GM21390 (cell line): ENCODE measurements at regions not wholly inside any gene's neighbourhood (a gene's known extent, or its start where the extent isn't known, plus 50 kb on each side); places are given as distances from the start of the nearest gene placed in this dataset.

Experiments used
- ATAC-seq: cut with Tn5 transposase; IDR thresholded peaks from one replicate; pipeline ENCODE4 v1.9.1; 2021; ENCODE audit not compliant: unreplicated experiment

DNA sequence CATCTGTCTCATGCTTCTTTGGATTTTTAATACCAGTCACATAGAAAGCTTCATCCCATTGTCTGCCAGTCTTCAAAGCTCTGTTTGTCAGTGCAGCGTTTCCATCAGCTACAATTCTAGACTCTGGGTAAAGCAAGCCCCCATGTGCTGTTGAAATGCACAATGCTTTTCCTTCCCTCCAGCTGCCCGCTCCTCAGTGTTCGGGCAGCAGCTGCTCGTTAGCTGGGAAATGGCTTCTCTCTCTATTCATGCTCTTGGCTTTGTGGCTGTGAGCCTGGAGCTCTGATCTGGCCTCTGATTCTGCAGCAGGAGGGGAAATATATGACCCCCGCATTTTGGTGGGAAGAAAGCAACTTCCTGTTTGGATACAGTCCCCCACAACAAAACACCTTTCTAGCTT, 213.0 kb upstream of the CDYL start:
- no peak for ATAC-seq

DNA sequence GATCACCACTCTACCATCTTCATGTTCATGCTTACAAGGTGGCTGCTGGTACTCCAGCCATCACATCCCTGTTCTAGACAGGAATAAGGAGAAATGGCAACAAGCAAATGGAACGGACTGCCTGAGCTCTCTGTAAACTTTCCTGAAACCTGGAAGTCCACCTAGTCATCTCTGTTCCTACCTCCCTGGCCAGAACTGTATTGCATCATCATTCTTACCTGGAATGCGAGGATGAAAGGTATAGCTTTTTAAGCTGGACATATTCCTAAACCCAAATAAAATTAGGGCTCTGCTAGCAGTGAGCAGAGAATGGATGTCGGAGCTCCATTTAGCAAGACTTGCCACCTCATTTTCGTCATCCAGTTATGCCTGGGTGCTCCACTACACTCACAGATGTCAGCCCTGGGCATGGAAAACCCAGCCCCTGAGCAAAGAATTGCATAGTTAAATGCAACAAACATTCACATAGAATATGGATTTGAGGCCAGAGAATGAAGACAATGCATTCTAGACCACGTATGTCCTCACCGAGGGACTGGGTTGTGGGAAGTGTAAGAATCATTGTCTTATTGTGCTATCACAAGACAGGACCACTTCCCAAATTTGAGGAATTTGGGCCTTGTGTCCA, 214.3 kb upstream of the CDYL start:
- ATAC-seq: no peak

DNA sequence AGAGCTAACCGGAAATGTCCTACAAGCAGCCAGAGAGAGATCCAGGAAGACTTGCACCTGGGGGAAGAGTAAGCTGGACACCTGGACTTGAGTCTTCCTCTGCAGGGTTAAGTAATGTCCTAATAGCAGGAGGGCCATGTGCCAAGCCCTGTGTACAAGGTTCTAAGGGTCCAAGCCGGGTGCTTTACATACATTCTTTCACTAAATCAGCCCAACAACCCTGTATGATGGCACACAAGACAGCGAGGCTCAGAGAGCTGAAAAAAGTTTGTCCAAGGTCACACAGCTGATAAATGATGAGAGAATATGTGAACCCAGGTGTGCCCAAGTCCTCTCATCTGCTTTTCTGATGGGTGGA, 215.1 kb upstream of the CDYL start:
- ATAC-seq: no peak

DNA sequence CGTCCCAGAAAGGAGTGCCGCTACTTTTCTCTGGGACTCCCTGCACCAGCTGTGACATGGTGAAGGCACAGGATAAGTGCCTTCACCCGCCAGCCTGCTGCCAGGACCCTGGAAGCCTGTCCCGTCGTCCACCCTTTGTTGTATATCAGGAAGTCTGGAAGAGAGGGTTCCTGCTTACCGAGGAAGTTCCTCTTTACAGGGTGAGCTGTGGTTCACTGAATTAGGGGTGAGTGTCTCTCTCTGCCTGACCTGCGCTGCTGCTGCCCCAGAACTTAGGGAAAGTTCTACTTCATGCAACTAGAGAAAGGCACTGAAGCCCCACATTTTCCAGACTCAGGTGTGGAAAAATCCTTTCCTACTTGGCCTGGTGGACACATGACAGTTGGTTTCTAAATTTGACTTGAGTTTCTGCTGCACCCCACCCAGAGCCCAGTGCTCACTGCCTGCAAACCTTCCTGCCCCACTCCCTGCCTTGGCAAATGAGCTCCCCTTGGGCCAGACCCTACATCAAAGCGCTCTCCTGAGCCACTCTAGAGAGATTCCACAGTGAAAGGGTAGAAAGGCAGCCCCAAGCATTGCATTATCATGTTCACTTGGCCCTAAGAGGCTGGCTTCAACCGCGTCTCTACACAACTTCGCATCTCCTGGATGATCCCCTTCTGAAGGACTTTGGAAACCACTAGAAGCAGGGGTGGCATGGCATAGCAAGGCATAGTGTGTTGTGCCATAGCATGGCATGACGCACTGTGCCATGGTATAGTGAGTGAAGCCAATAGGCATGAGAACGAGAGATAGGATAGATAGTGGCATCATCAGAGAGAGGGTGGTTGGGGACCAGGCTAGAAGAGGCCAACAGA, 215.8 kb upstream of the CDYL start:
- no peak for ATAC-seq

DNA sequence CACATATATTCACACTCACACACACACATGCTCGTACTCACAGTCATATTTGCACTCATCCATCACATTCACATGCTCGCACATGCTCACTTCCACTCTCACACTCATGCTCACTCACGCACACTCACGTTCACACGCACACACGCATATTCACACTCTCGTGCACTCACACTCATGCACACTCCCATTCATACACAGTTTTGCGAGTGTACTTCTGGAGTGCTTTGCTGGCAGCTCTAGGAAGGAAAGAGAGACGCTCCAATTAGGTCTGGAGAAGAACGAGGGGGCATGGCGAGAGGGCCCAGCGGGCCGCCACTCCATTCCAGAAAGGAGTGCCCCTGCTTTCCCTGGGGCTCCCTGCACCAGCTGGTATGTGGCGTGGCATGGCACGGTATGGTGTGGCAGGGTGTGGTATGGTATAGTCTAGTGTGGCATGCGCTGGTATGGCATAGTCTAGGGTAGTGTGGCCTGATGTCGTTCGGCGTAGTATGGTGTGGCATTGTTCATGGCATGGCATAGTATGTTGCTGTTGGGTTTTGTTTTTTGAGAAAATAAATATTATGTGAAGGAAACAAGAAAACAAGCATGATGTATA, 216.8 kb upstream of the CDYL start:
- no peak for ATAC-seq

DNA sequence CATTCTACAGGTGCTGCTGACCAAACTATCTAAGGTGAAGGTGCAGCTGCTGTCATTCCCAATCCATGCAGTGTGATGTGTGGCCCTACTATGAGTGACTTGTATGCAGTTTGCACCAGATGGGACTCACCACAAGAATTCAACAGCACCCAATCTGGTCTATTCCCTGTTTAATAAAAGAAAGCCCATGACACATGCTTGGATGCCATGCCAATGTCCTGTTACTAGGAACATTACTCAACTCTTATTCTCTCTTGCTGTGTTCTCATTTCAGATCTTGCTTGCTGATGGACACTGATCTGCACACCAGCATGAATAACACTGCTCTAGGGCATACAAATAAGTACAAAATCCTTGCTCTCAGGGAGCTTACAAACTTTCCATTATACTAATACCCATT, 221.6 kb upstream of the CDYL start:
- ATAC-seq: no peak

DNA sequence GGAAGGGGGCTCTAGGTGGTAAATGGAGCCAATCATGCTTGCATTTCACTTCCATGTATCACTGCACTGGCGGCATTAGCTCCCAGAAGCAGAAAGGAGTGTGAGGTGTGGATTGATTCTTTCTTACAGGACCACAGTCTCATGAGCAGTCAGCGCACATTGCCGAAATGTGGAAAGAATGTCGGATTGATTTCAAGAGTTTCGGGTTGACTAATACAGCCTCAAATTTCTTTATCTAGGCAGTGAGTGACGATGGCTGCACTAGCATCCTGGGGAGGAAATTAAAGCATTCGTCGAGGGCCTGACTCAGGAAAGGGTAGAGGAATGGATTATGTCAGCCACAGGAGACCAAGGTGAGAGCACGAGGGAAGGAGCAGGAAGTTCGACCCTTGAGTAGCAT, 222.8 kb upstream of the CDYL start:
- ATAC-seq: no peak

DNA sequence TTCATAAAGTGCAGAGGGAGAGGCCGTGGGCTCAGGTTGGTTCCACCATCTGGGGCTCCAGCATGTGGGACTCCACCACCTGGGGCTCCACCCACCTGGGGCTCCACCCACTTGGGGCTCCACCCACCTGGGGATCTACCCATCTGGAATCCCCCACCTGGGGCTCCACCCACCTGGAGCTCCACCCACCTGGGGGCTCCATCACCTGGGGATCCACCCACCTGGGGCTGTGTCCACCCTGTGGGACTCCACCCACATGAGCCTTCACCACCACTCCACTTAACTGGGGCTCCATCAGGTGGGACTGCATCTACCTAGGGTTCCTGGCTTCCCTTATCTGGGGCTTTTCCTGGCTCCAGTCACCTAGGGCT, 226.0 kb upstream of the CDYL start:
- ATAC-seq: no peak

DNA sequence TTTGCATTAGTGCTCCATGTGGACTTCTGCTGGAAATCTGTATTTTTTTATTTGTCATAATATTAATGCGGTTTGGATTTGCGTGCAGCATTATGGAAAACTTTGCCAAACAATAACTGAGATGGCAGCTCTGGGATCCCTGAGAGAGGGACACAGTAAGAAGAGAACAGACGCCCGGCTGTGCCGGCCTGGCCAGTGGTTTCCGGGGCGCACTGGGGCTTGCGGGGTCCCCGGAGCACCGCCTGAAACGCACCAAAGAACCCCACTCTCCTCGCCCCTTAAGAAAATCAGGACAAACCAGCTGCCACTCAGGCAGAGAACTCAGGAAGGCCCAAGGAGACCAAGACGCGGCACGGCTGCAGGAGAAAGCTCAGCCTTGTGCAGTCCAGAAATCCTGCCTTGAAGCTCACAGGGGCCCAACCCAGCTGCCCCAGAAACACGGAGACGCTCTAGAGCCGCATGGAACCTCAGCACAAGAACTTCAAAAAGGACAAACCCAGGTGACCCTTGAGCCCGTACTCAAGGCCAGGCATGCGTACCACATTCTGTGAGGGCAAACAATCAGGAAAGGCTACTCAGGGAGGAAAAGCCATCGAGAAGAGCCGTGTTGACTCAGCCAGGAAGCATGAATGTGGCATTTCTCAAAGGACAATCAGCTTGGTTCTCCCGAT, 226.5 kb upstream of the CDYL start:
- no peak for ATAC-seq

DNA sequence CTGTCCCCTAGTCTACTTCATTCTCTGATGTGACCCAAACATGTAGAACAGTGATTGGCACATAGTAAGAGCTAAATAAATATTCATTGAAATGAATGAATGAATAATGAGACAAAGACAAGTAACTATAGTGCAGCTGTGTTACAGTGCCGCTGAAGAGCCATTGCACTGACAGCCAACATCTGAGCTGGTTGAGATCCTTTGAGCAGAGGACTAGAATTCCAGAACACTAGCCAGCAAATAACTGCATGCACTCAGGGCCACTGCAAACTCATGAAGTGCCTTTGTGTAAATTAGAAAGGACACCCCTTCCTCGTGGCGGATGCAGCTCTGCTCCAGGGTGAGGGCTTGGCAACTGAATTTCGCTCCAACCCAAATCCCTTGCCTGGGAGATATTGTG, 230.3 kb upstream of the CDYL start:
- no peak for ATAC-seq

DNA sequence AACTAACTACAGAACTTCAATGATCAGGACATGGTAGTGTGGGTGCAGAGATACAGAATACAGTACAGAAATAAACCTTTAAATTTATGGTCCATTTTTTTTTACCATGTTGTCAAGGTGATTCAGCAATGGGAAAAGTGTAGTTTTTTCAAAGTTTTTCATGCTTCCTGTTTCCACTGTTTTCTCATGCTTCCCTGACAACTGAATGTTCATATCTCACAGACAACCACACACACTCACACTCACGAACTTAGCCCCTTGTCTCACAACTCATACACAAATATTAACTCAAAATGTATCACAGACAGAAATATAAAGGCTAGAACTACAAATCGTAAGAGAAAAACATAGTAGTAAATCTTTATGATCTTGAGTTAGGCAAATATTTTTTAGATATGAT, 232.6 kb upstream of the CDYL start:
- ATAC-seq: no peak

DNA sequence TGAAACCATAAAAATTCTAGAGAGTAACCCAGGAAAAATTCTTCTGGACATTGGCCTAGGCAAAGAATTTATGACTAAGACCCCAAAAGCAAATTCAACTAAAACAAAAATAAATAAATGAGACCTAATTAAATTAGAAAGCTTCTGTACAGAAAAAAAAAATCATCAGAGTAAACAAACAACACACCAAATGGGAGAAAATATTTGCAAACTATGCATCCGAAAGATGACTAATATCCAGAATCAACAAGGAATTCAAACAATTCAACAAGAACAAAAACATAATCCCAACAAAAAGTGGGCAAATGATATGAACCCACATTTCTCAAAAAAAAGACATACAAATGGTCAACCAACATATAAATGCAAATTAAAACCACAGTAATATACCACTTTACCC, 242.6 kb upstream of the CDYL start:
- no peak for ATAC-seq

DNA sequence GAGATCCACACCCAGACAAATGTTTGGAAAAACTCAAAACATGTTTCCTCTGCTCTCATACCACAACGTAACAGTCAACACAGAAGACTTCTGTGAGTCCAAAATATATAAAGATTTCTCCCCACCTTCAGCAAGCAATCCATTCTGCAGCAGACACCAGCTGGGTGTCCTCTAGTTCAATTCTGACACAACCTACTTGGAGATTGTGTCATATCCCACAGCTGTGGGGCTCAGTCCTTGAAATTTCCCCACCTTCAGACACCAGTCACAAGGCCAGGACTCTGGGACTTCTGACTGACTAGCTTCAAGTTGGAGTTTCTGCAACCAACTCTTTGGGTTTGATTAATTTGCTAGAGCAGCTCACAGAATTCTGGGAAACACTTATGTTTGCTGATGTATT, 244.8 kb upstream of the CDYL start:
- no peak for ATAC-seq

DNA sequence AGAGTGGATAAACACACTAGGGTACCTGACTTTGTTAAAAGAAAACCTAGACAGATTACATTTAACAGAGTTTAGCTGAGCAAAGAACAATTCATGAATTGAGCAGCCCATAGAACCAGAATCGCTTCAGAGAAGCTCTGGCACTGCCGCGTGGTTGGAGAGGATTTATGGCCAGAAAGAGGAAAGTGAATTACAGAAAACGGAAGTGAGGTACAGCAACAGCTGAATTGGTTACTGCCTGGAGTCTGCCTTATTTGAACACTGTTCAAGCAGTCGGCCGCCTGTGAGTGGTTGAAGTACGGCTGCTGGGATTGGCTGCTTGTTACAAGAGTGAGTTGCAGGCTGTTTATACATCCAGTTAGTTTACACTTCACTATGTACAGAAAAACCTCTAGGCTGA, 253.8 kb upstream of the CDYL start:
- no peak for ATAC-seq

DNA sequence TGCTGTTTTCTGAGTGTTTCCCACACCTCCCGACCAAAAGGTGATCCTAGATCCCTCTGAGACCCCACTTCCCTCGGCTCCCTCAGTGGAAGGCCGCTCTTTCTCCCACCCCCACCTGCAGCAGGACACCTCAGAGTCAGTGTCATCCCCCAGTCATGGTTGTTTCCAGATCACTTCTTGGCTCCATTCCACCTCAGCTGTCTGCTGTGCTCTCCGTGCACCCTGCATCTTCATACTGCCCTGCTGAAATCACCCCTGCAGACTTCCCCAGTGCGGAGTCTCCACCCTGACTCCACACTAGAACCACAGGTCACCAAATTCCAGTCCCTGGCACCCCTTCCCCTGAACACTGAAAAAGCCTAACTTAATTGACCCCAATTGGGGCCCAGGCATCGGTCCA, 255.1 kb upstream of the CDYL start:
- ATAC-seq: no peak

DNA sequence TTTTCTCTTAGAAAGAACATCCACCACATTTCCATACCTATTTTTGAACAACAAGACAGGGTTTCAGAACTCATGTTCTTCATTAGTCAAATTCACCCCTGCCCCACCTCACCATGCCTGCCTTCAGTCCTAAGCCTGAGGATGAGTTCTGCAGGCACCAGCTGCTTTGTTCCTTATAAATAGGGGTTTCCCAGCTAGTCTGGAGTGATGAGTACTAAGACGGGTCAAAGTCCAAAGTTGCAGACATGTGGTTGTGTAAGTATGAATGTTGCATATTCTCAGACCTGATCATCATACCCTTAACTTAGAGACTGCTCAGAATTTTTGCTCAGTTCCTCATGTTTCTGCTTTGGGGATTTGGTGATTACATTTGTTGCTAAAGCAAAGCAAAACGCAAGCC, 257.7 kb upstream of the CDYL start:
- no peak for ATAC-seq

DNA sequence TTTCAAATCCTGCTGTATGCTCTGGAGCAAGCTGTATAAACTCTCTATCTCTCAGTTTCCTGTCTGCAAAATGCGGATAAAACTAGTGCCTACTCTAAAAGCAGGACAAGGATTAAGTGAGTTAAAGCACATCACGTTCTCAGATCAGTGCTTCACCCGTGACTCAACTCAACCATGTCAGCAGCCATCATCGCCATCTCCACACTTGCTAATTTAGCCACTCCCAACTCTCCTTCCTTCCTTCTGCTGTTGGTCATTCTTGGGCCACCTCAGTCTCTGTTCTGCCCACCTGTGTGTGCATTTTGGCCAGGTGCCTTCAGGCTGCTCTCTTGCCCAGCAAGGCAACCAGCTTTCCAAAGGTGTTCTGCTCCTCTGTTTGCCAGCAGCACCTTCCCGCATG, 260.0 kb upstream of the CDYL start:
- no peak for ATAC-seq

DNA sequence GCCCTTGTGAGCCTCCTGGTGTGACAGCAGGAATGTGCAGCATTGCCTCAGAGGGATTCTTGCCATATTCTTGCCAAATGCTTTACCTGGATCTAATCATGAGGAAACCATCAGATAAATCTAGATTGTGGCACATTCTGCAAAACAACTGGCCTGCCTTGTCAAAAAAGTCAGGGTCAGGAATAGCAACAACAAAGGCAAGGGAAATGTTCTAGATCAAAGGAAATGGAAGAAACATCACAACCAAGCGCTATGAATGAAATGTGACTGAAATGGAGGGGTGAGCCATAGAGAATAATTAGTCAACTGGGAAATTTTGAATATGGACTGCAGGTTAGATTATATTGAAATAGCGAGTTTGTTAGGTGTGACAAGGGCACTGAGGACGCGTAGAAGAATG, 262.6 kb upstream of the CDYL start:
- ATAC-seq: no peak

DNA sequence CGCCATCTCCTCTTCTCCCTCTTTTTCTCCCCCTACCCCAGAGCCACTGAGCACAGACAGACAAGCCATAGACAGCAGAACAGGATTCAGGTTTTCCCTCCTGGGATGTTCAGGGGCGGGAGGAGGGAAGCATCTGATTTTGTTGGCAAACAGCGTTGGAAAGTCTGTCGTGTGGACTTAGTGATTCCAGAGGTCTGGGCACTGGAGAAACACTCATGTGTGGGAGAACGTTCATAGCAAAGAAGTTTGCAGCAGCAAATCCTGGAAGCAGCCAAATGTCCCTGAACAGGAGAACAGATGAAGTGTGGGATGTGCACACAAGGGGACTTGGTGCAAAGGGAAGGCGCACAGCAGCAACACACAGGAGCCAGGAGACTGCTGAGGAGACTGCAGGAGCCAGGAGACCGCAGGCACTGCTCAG, 264.1 kb upstream of the CDYL start:
- ATAC-seq: no peak

DNA sequence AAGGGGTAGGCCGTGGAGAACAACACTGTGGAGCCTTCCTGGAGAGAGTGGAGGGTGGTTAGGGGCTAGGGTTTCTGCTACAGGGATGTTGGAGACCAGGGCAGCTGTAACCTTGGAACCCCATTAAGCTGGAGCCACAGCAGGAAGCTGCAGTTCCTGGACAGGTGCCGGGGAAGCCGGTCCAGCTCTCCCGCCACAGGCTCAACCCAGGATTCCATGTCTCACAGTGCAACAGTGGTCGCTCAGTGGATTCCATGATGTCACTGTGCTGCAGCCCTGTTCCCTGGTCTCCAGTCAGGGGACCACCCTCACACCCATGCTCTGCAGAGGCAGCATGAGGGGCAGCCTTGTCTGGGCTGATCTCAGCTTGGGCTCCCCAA, 264.6 kb upstream of the CDYL start:
- ATAC-seq: no peak

DNA sequence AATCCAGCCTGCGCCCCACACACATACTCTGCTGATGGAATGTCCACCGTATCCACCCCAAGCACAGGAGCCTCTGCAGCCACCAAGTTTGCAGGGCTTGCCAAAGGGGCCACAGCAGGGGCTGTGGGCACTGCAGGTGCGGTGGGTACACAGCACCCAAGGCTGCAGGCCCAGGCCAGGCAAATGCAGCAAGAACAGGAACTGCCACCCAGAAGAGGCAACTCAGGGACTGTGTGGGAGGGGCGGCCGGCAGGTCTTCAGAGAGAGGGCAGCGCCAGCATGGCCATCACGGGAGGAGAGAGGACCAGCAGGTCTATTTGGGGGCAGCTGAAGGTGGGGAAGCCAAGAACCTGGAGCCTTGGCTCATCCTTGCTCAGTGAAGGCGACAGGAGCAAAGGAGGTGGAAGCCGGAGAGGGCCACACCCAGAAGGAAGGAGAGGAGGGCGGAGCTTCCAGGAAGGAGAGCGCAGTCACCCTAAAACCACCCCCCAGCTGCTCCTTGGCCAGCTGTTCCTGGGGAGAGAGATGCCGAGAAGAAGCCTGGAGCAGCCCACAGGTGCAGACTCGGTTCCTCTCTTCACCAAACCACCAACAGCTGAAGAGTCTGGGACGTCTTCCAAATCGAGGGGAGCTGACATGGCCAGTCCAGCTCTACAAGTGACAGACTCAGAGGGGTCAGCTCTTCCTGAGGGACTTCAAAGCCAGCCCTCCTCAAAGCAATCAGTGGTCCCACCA, 265.1 kb upstream of the CDYL start:
- no peak for ATAC-seq
